ENCODE measurements at regions not wholly inside any gene's neighbourhood (a gene's known extent, or its start where the extent isn't known, plus 50 kb on each side); places are given as distances from the start of the nearest gene placed in this dataset.

DNA sequence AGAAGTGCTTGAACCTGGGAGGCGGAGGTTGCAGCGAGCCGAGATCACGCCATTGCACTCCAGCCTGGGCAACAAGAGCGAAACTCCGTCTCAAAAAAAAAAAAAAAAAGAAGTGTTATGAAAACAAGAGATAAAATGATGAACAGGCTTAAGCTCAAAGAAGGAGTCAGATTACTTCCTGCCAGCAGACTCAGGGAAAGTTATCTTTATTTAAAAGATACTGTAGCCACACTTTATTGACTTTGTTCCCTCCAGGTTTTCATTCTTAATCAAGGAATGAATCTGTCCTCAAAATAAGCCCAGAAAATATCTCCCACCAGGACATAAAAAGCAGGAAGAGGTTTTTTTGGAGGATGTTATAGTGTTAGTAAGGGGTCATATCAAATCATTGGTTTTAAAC lies 176.5 kb upstream of the KCNMB2 start:
- H3K4me1 ChIP-seq (replicated peaks in 1 of 4; ENCODE audit: control insufficient read depth in 3 of 4, insufficient read depth in 4 of 4, low read length in 3 of 4), result no peaks in the 10 kb centered on the region
- H3K23me2 ChIP-seq (ENCODE audit: low read depth, low read length), result no peaks in the 10 kb centered on the region
- no peak overlapping the region for H4K8ac ChIP-seq (ENCODE audit: extremely low read depth, insufficient read depth, low read length)
- ChIA-PET CTCF (ENCODE audit: partially characterized antibody) (no interaction called here), POLR2A (ENCODE audit: partially characterized antibody) (no interaction called here)
- no peak overlapping the region for H3K4me2 ChIP-seq (ENCODE audit: insufficient read depth in 1 of 2, low read depth in 2 of 2, low read length in 2 of 2)
- no peak overlapping the region for H3K4ac ChIP-seq (replicated peaks; ENCODE audit: insufficient read length, low read depth, low read length)
- H4K5ac ChIP-seq (ENCODE audit: insufficient read length, low read depth, low read length), result no peak overlapping the region
- no peak overlapping the region for H2AFZ ChIP-seq (ENCODE audit: low read length)
- no peaks in the 10 kb centered on the region for H3K9me3 ChIP-seq (ENCODE audit: insufficient read depth in 2 of 2, low read depth in 1 of 2, low read length in 1 of 2)
- no peak overlapping the region for H2BK12ac ChIP-seq (ENCODE audit: low read depth, low read length)
- H3K9ac ChIP-seq (replicated peaks in 1 of 4; ENCODE audit: extremely low read depth in 1 of 4, low read depth in 3 of 4, low read length in 3 of 4), result no peak overlapping the region
- H3K79me1 ChIP-seq (ENCODE audit: low read depth, low read length), result no peaks in the 10 kb centered on the region
- H3K14ac ChIP-seq (ENCODE audit: insufficient read length), result no peak overlapping the region
- H3K27ac ChIP-seq (ENCODE audit: low read depth, low read length), result no peak overlapping the region
- H3K18ac ChIP-seq (ENCODE audit: extremely low read depth, low read length), result no peak overlapping the region
- DNase-seq (ENCODE audit: low read depth in 1 of 2, low spot score in 2 of 2), result no peak
- no peak overlapping the region for H2AK5ac ChIP-seq (ENCODE audit: low read depth, low read length)
- no peak overlapping the region for H4K91ac ChIP-seq (replicated peaks; ENCODE audit: insufficient read length, low read length)
- no peak overlapping the region for H2BK120ac ChIP-seq (replicated peaks; ENCODE audit: low read depth, low read length)
- no peaks in the 10 kb centered on the region for H3K79me2 ChIP-seq (ENCODE audit: control insufficient read depth in 1 of 2, insufficient read depth in 2 of 2, low read length in 2 of 2)
- no peak overlapping the region for H3K23ac ChIP-seq (ENCODE audit: insufficient read length)
- no peak for FAIRE-seq
- H3K4me3 ChIP-seq (ENCODE audit: extremely low read depth in 1 of 4, insufficient read depth in 2 of 4, low read depth in 3 of 4, low read length in 4 of 4), result no peak overlapping the region
- no peak overlapping the region for H3K56ac ChIP-seq (replicated peaks; ENCODE audit: insufficient read length, low read depth, low read length)
- no peaks in the 10 kb centered on the region for H3K36me3 ChIP-seq (ENCODE audit: control insufficient read depth in 2 of 4, insufficient read depth in 4 of 4, low read length in 3 of 4)
- H2BK15ac ChIP-seq (ENCODE audit: low read length), result no peak overlapping the region
- no peaks in the 10 kb centered on the region for H4K20me1 ChIP-seq (replicated peaks in 1 of 2; ENCODE audit: control insufficient read depth in 1 of 2, insufficient read depth in 2 of 2, low read length in 2 of 2)
- H2BK20ac ChIP-seq (ENCODE audit: low read length), result no peak overlapping the region
- no peaks in the 10 kb centered on the region for H3K27me3 ChIP-seq (replicated peaks in 1 of 4; ENCODE audit: control insufficient read depth in 3 of 4, extremely low read depth in 1 of 4, insufficient read depth in 3 of 4, low read length in 3 of 4)
- no peak overlapping the region for H2BK5ac ChIP-seq (ENCODE audit: low read depth, low read length)
- WGBS, 2 experiments (ENCODE audit: extremely low coverage in 1 of 2, insufficient coverage in 1 of 2, insufficient read length in 1 of 2, insufficient replicate concordance in 2 of 2, low coverage in 1 of 2, low lambda C conversion rate in 2 of 2, missing lambda C conversion rate in 1 of 2), result no CpG with 5 or more reads among the region's 6 CpGs
- no peak for TF ChIP-seq NANOG (IDR thresholded peaks at IDR 0.05; ENCODE audit: insufficient read depth, low read depth, low read length, poor library complexity, severe bottlenecking)
- no peak for TF ChIP-seq JUN (IDR thresholded peaks at IDR 0.05; ENCODE audit: low read depth, low read length)
- no peak for TF ChIP-seq CHD2 (IDR thresholded peaks at IDR 0.05; ENCODE audit: low read length)
- no peak for TF ChIP-seq SRF (IDR thresholded peaks at IDR 0.05; ENCODE audit: low read depth, low read length)
- TF ChIP-seq, protein P1, sequence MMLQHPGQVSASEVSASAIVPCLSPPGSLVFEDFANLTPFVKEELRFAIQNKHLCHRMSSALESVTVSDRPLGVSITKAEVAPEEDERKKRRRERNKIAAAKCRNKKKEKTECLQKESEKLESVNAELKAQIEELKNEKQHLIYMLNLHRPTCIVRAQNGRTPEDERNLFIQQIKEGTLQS (IDR thresholded peaks at IDR 0.05; ENCODE audit: insufficient read depth, low read depth, low read length), result no peak
- TF ChIP-seq EGR1 (IDR thresholded peaks at IDR 0.05; ENCODE audit: borderline replicate concordance, low read depth, low read length), result no peak
- TF ChIP-seq RAD21 (IDR thresholded peaks at IDR 0.05 in 1 of 2, conservative IDR thresholded peaks at IDR 0.05 in 1 of 2; ENCODE audit: low read depth in 2 of 2, low read length in 2 of 2), result no peak
- no peak for TF ChIP-seq EP300 (IDR thresholded peaks at IDR 0.05; ENCODE audit: borderline replicate concordance in 1 of 2, low read depth in 2 of 2, low read length in 2 of 2)
- TF ChIP-seq SP4 (IDR thresholded peaks at IDR 0.05; ENCODE audit: low read length), result no peak
- TF ChIP-seq TAF1 (IDR thresholded peaks at IDR 0.05; ENCODE audit: low read depth, low read length), result no peak
- TF ChIP-seq CREB1 (IDR thresholded peaks at IDR 0.05), result no peak
- no peak for TF ChIP-seq GABPA (IDR thresholded peaks at IDR 0.05; ENCODE audit: borderline replicate concordance, insufficient read depth, low read length)
- no peak for TF ChIP-seq BCL11A (IDR thresholded peaks at IDR 0.05; ENCODE audit: low read depth in 2 of 2, low read length in 2 of 2)
- no peak for TF ChIP-seq HDAC6 (IDR thresholded peaks at IDR 0.05; ENCODE audit: low read depth, low read length)
- no peak for TF ChIP-seq SIX5 (IDR thresholded peaks at IDR 0.05; ENCODE audit: low read depth, low read length)
- TF ChIP-seq POLR2A (IDR thresholded peaks at IDR 0.05; ENCODE audit: control extremely low read depth in 1 of 2, low read depth in 2 of 2, low read length in 2 of 2), result no peak
